ENCODE measurements at regions not wholly inside any gene's neighbourhood (a gene's known extent, or its start where the extent isn't known, plus 50 kb on each side); places are given as distances from the start of the nearest gene placed in this dataset.
"Not testable (repeated sequence)": the region's sequence is repeated elsewhere in the genome, so short reads cannot be mapped to it uniquely, and the experiment has no call there.

DNA sequence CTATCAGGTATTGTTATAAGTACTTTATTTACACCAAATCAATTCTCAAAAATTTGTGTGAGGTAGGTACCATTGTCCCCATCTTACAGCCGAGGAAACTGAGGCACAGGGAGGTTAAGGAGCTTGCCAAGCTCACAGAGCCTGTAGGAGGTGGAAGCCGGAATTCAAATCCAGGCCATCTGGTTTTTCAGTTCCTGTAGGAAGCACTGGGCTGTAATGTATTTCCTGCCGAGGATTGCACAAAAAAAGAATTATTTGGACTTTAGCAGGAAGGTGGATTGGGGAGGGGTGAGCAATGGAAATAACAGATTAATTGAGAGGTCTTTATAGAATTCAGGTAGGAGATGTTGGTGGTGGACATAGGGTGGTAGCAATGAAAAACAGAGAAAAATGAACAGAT is 315.3 kb upstream of the AUTS2 start:
- H3K4me3 Mint-ChIP-seq: no peak overlapping the region
- no peak for ATAC-seq (replicated peaks; ENCODE audit: extremely low read depth, poor library complexity, severe bottlenecking)
- no peaks in the 10 kb centered on the region for H3K27me3 Mint-ChIP-seq
- H3K9me3 Mint-ChIP-seq: peaks cover 11% of the 10 kb centered on the region
- no peak overlapping the region for H3K27ac Mint-ChIP-seq (ENCODE audit: low read depth)
- no peaks in the 10 kb centered on the region for H3K36me3 Mint-ChIP-seq (ENCODE audit: insufficient read depth)
- H3K4me1 Mint-ChIP-seq: no peaks in the 10 kb centered on the region
- DNase-seq (ENCODE audit: low spot score in 2 of 2): no peak

DNA sequence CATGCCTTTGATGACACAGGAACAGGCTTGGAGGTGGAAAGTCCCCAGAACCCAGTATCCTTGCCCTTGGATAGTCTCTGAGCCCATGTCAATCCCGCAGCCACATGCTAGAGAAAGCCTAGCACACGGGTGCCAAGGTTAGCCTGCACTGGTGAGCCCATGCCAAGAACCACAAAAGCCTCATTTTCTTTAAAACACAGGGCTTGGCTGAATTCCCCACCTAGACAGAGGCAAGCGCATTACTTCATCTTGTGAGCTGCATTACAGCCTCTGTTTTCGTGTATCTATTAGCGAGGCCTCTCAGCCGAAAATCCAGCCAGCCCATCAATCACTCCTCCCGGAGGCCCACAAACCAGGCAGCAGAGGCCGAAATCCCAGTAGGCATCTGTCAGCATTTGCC is 314.9 kb upstream of the AUTS2 start:
- Mint-ChIP-seq H3K27ac (ENCODE audit: low read depth) (no peak overlapping the region), H3K36me3 (ENCODE audit: insufficient read depth) (no peaks in the 10 kb centered on the region), H3K27me3 (no peaks in the 10 kb centered on the region), H3K4me3 (no peak overlapping the region), H3K4me1 (no peaks in the 10 kb centered on the region), H3K9me3 (peaks cover 7% of the 10 kb centered on the region)
- DNase-seq (ENCODE audit: low spot score in 2 of 2) (no peak), ATAC-seq (replicated peaks; ENCODE audit: extremely low read depth, poor library complexity, severe bottlenecking) (no peak)

DNA sequence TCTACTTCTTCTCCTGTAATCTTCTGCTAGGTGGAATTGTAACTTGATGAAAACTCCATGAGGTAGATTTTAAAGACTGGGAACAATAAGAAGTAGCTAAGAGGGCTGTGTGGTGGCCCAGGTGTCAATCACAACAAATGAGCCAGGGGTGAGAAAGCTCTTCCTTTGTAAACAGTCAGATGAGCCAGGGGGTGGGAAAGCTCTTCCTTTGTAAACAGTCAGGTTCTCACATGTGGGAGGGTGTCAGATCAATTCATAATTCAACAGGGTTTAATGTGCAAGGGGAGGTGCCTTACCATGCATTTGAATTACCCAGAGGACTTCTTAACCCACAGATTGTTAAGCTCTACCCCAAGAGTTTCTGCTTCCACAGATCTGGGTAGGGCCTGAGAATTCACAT is 312.4 kb upstream of the AUTS2 start:
- Mint-ChIP-seq H3K4me3 (no peak overlapping the region), H3K4me1 (no peaks in the 10 kb centered on the region), H3K9me3 (peaks cover 7% of the 10 kb centered on the region), H3K27me3 (no peaks in the 10 kb centered on the region), H3K27ac (ENCODE audit: low read depth) (no peak overlapping the region), H3K36me3 (ENCODE audit: insufficient read depth) (no peaks in the 10 kb centered on the region)
- DNase-seq (ENCODE audit: low spot score in 2 of 2) (no peak), ATAC-seq (replicated peaks; ENCODE audit: extremely low read depth, poor library complexity, severe bottlenecking) (no peak)

DNA sequence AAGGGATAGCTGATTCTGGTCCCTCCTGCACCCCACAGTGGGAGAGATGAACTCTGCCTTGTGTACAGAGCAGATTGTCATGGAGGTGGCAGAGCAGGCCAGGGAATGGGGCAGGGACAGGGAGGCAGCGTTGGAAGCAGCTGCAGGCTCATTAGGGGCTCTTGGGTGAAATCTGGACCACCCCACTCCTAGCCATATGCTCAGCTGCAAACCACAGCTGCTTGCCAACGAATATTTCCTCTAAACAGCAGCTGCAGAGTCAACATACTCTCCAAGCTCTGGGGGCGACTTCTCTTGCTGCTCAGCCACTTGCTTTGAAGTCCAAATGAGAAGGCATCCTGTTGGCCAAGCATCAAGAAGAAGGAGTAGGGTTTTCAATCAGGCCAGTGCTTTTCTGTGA is 302.3 kb upstream of the AUTS2 start:
- H3K27me3 Mint-ChIP-seq: no peaks in the 10 kb centered on the region
- no peaks in the 10 kb centered on the region for H3K4me1 Mint-ChIP-seq
- no peaks in the 10 kb centered on the region for H3K9me3 Mint-ChIP-seq
- H3K27ac Mint-ChIP-seq (ENCODE audit: low read depth): no peak overlapping the region
- H3K4me3 Mint-ChIP-seq: no peak overlapping the region
- H3K36me3 Mint-ChIP-seq (ENCODE audit: insufficient read depth): no peaks in the 10 kb centered on the region
- no peak for ATAC-seq (replicated peaks; ENCODE audit: extremely low read depth, poor library complexity, severe bottlenecking)
- no peak for DNase-seq (ENCODE audit: low spot score in 2 of 2)

DNA sequence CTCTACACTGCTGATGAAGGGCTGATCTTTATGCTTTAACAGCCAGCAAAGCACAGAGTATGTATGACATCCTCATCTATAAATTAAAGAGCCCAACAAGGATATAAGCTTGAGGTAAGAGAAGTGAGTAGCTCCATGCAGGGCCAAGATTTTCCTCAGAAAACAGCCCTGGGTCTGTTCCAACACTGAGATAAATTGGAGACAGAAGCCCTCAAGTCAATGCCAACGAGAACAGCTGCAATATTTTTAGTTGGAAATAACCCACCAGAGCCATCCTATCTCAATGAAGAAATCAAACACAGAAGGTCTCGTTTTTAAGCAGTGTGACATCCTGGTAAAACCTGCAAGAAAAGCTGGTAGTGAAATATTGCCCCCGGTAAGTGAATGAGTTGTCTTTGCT is 297.0 kb upstream of the AUTS2 start:
- Mint-ChIP-seq H3K9me3 (no peaks in the 10 kb centered on the region), H3K4me1 (no peaks in the 10 kb centered on the region), H3K27ac (ENCODE audit: low read depth) (no peak overlapping the region), H3K4me3 (no peak overlapping the region), H3K36me3 (ENCODE audit: insufficient read depth) (no peaks in the 10 kb centered on the region), H3K27me3 (no peaks in the 10 kb centered on the region)
- DNase-seq (ENCODE audit: low spot score in 2 of 2): no peak
- no peak for ATAC-seq (replicated peaks; ENCODE audit: extremely low read depth, poor library complexity, severe bottlenecking)

DNA sequence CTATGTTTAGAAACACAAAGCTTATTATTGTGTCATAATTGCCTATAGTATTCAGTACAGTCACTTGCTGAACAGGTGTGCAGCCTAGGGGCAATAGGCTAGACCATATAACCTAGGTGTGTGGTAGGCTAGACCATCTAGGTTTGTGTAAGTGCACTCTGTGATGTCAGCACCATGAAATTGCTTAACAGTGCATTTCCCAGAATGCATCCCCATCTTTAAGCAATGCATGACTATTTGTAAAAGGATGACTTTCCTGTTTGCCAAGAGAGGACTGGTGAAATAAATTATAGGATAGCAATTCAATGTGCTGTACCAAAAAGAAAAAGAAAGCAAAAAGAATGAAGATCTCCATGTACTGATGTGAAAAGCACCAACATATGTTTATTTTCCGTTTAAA is 288.7 kb upstream of the AUTS2 start:
- DNase-seq (ENCODE audit: low spot score in 2 of 2): no peak
- Mint-ChIP-seq H3K36me3 (ENCODE audit: insufficient read depth) (no peaks in the 10 kb centered on the region), H3K27me3 (no peaks in the 10 kb centered on the region), H3K4me3 (no peak overlapping the region), H3K4me1 (no peaks in the 10 kb centered on the region), H3K9me3 (no peaks in the 10 kb centered on the region), H3K27ac (ENCODE audit: low read depth) (no peak overlapping the region)
- no peak for ATAC-seq (replicated peaks; ENCODE audit: extremely low read depth, poor library complexity, severe bottlenecking)

DNA sequence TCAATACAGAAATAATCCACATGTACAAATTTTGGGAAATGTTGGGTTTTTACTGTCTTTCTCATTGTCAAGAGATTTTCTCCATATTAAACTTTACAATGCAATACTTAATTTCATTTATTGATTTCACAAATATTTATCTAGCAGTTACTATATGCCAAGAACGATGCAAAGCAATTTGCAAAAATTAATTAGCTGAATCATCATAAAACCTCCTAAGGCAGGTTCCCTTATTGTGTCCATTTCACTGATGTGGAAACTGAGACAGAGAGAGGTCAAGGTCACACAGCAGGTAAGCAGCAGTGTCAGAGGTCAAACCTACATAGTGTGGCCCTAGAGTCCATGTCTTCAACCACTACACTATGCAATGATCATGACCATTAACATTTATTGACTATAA is 286.8 kb upstream of the AUTS2 start:
- Mint-ChIP-seq H3K27me3 (no peaks in the 10 kb centered on the region), H3K27ac (ENCODE audit: low read depth) (no peak overlapping the region), H3K9me3 (no peaks in the 10 kb centered on the region), H3K36me3 (ENCODE audit: insufficient read depth) (no peaks in the 10 kb centered on the region), H3K4me1 (no peaks in the 10 kb centered on the region), H3K4me3 (no peak overlapping the region)
- DNase-seq (ENCODE audit: low spot score in 2 of 2): no peak
- no peak for ATAC-seq (replicated peaks; ENCODE audit: extremely low read depth, poor library complexity, severe bottlenecking)

DNA sequence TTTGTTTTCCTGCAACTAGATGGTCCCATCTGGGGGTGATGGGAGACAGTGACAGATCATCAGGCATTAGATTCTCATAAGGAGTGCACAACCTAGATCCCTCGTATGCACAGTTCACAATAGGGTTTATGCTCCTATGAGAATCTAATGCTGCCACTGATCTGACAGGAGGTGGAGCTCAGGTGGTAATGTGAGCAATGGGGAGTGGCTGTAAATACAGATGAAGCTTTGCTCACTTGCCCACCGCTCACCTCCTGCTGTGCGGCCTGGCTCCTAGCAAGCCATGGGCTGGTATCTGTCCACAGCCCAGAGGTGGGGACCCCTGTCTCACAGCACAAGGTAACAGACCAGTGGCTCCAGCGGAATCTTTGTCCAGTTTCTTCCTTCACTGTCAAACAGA is 284.4 kb upstream of the AUTS2 start:
- H3K9me3 Mint-ChIP-seq; H3K4me3 Mint-ChIP-seq; H3K36me3 Mint-ChIP-seq (ENCODE audit: insufficient read depth); DNase-seq (ENCODE audit: low spot score in 2 of 2); ATAC-seq (replicated peaks; ENCODE audit: extremely low read depth, poor library complexity, severe bottlenecking); H3K27me3 Mint-ChIP-seq; H3K4me1 Mint-ChIP-seq; H3K27ac Mint-ChIP-seq (ENCODE audit: low read depth): not testable (repeated sequence)

DNA sequence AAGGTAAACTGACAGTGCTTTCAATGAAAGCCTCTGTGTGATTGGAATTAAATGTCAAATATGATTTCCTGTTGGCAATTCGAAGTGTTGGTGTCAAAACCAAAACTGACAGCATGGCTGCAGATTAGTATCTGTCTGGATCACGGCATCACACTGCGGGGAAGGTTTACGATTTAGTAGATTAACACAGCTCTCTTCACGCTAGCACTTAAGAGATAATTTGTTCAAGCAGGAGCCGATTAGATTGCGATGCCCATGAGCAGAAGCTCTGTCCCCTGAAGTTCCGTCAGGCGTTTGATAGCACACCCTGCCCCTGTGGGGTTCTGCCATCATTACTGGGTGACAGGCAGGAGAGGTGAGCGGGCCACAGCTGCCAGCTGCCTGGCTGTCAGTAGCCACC is 279.5 kb upstream of the AUTS2 start:
- ATAC-seq (replicated peaks; ENCODE audit: extremely low read depth, poor library complexity, severe bottlenecking) (no peak), DNase-seq (ENCODE audit: low spot score in 2 of 2) (no peak)
- Mint-ChIP-seq H3K9me3 (no peaks in the 10 kb centered on the region), H3K4me1 (no peaks in the 10 kb centered on the region), H3K4me3 (no peak overlapping the region), H3K27ac (ENCODE audit: low read depth) (no peak overlapping the region), H3K27me3 (no peaks in the 10 kb centered on the region), H3K36me3 (ENCODE audit: insufficient read depth) (no peaks in the 10 kb centered on the region)

DNA sequence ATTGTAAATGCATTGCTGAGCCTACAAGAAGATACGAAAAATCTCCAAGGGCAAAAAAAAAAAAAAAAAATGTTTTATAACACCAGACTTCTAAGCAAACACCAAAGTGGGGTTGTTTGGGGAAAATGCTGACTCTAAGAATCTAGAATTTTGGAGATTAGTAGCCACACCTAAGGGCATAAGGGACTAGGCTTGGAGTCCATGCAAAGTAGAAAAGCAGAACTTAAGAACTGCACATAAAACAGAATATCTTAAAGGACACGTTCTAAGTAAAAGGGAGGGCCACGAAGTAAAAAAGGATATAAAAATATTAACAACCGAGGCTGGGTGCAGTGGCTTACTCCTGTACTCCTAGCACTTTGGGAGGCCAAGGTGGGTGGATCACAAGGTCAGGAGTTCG is 269.8 kb upstream of the AUTS2 start:
- Mint-ChIP-seq H3K4me3 (no peak overlapping the region), H3K9me3 (no peaks in the 10 kb centered on the region), H3K36me3 (ENCODE audit: insufficient read depth) (no peaks in the 10 kb centered on the region), H3K27ac (ENCODE audit: low read depth) (no peak overlapping the region), H3K4me1 (no peaks in the 10 kb centered on the region), H3K27me3 (no peaks in the 10 kb centered on the region)
- DNase-seq (ENCODE audit: low spot score in 2 of 2) (no peak), ATAC-seq (replicated peaks; ENCODE audit: extremely low read depth, poor library complexity, severe bottlenecking) (no peak)

DNA sequence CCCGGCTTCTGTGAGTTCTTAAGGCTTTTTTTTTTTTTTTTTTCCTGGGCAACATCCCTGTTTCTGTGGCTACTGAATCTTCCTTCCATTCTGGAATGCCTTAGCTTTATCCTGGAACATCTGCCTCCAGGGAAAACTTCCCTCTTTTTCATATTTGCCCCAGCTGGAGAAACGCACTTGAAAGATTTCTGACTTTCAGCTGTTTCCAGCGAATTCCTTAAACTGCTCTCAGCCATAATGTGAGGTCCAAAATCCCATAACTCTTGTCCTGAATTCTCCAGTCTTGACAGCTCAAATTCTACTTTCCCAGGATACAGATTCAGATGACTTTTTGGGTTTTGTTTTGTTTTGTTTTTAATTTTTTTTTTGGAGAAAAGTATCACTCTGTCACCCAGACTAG is 263.6 kb upstream of the AUTS2 start:
- Mint-ChIP-seq H3K27me3 (no peaks in the 10 kb centered on the region), H3K4me1 (no peaks in the 10 kb centered on the region), H3K36me3 (ENCODE audit: insufficient read depth) (no peaks in the 10 kb centered on the region), H3K27ac (ENCODE audit: low read depth) (no peak overlapping the region), H3K9me3 (no peaks in the 10 kb centered on the region), H3K4me3 (no peak overlapping the region)
- DNase-seq (ENCODE audit: low spot score in 2 of 2) (no peak), ATAC-seq (replicated peaks; ENCODE audit: extremely low read depth, poor library complexity, severe bottlenecking) (no peak)

DNA sequence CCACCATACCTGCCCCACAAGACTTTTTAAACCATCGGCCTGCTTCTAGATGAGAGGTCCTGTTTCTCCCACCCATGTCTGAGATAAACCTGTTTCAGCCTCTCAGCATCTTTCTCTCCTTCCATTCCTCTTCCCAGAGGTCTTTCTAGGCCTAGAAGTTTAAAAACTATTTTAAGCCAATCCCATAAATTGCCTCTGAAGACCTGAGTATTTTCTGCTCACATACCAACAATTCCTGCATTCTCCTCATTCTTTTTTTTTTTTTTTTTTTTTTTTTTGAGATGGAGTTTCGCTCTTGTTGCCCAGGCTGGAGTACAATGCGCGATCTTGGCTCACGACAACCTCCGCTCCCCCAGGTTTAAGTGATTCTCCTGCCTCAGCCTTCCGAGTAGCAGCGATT is 262.9 kb upstream of the AUTS2 start:
- H3K36me3 Mint-ChIP-seq (ENCODE audit: insufficient read depth): no peaks in the 10 kb centered on the region
- no peak overlapping the region for H3K27ac Mint-ChIP-seq (ENCODE audit: low read depth)
- H3K27me3 Mint-ChIP-seq: no peaks in the 10 kb centered on the region
- H3K4me1 Mint-ChIP-seq: no peaks in the 10 kb centered on the region
- H3K9me3 Mint-ChIP-seq: no peaks in the 10 kb centered on the region
- H3K4me3 Mint-ChIP-seq: no peak overlapping the region
- DNase-seq (ENCODE audit: low spot score in 2 of 2) (no peak), ATAC-seq (replicated peaks; ENCODE audit: extremely low read depth, poor library complexity, severe bottlenecking) (no peak)

DNA sequence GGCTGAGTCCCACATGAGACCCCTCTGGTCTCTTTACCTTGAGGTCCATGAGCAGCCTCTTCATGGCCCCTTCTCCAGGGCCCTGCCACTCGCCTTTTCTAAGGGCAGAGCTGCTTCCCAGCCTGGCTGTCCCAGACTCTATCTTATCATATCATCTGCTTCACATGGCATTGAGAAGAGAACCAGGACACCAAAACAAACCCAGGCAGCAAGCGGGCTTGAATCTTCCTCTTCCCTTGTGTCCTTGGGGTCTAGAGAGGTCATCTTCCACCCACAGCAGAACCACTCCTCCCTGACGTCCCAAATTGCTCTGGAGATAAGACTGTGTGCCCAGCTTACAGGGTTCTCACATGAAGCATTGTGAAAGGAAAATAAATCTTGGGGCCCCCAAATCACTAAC is 261.3 kb upstream of the AUTS2 start:
- Mint-ChIP-seq H3K4me3 (no peak overlapping the region), H3K9me3 (no peaks in the 10 kb centered on the region), H3K27ac (ENCODE audit: low read depth) (no peak overlapping the region), H3K27me3 (no peaks in the 10 kb centered on the region), H3K4me1 (no peaks in the 10 kb centered on the region), H3K36me3 (ENCODE audit: insufficient read depth) (no peaks in the 10 kb centered on the region)
- no peak for DNase-seq (ENCODE audit: low spot score in 2 of 2)
- ATAC-seq (replicated peaks; ENCODE audit: extremely low read depth, poor library complexity, severe bottlenecking): no peak

DNA sequence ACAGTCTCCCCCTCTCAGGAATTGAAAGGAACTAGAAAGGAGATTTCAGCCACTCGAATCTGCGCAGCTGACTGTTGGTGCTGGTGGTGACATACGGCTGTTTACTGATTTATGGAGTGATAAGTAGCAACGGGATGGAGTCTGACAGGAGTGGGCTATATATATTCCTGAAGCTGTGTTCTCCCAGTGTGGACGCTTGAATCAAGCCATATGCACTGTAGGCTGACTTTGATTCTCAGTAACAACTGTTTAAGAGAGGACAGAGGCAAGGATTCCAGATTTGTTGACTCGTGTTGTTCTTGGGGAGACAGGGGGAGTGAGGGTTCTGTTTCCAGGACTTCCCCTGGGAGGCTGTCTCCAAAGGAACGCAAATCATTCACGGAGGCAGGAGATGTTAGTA is 260.1 kb upstream of the AUTS2 start:
- H3K27me3 Mint-ChIP-seq: no peaks in the 10 kb centered on the region
- H3K36me3 Mint-ChIP-seq (ENCODE audit: insufficient read depth): no peaks in the 10 kb centered on the region
- no peaks in the 10 kb centered on the region for H3K4me1 Mint-ChIP-seq
- DNase-seq (ENCODE audit: low spot score in 2 of 2) (no peak), ATAC-seq (replicated peaks; ENCODE audit: extremely low read depth, poor library complexity, severe bottlenecking) (no peak)
- H3K4me3 Mint-ChIP-seq: no peak overlapping the region
- no peak overlapping the region for H3K27ac Mint-ChIP-seq (ENCODE audit: low read depth)
- no peaks in the 10 kb centered on the region for H3K9me3 Mint-ChIP-seq

Measured in central memory CD8-positive, alpha-beta T cell (primary cell).